Left cardiac atrium (tissue), 4 donors: ENCODE measurements at regions not wholly inside any gene's neighbourhood (a gene's known extent, or its start where the extent isn't known, plus 50 kb on each side); places are given as distances from the start of the nearest gene placed in this dataset.

ENCODE experiments used
- ATAC-seq, 2 donors: fragments of 200-7000 bp; cut with Tn5 transposase; one replicate each; pipeline ENCODE4 v1.9.1; 2020; ENCODE audit warnings: mild to moderate bottlenecking in 2 of 2, moderate library complexity in 2 of 2
- DNase-seq: peaks from one replicate; pipeline ENCODE4 v3.0.0-alpha.2; 2020
- intact Hi-C, 2 donors: fragments of 100-400 bp; cut with DNase I; formaldehyde crosslinking; loops; one replicate each; pipeline versions ENCODE4 v1.14.1 to v1.15.1; 2022 to 2023
- donor health status: DM: no; HTN: yes; CAD: no.
- donor health status: DM: no; HTN: yes; CAD: no; lungs with severe emphysema.
- donor health status: DM: yes; HTN: yes; CAD: no.
- donor health status: Dilated cardiomyopathy.

- no peak for DNase-seq
- intact Hi-C loops: no loop called here
- peak in 1 of 2 donors; percentile 82 for ATAC-seq
These were observed 383.3 kb upstream of the SLC30A5 start for GRCh38 chr5:68710514-68710913.

DNA sequence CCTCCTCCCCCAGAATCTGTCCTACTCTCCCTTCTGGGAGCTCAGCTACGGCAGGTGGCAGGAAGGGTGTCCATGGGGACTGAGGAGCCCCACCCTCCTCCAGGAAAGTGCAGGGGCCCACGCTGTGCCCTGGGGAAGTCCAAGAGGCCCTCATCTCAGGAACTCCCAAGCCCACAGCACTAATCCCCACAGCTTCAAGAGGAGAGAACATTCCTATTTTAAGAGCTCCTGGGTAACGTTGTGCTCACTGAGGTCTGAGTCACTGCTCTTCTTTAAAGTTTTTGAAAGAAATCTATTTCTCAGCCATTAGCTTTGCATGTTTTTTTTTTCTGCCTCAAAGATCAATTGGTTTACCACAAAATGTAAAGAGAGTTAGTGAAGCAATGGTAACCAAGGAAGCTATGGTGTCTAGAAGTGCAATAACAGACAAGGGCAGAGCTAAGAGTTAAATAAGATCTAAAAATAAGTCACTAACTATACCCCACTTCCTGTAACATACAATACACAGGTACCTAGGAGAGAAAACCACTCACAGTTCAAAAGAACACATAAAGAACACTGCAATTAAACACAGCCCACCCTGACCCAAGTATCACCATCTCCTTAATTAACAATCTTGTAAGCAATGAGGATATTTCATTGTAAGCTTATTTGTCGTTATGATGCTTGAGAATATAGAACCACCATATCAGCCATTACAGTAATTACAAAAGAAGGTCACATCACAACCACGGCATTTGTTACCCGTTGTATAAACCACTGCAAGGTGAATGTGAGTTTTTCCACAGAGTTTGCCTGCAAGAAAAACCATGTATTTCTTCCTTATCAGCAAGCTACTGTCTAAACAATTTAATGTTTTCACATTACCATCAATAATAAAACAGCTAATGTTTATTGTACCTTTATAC is 382.3 kb upstream of the SLC30A5 start:
- DNase-seq (no peak), ATAC-seq (peak; percentile 6 to 83)
- intact Hi-C loops: no loop called here

GRCh38 chr5:68714810-68715209 is 379.0 kb upstream of the SLC30A5 start:
- ATAC-seq (no peak), DNase-seq (no peak)
- intact Hi-C loops: no loop called here

GRCh38 chr5:68720884-68721610 is 372.8 kb upstream of the SLC30A5 start:
- ATAC-seq: no peak
- intact Hi-C loops: no loop called here
- DNase-seq: no peak

GRCh38 chr5:68722357-68722756 is 371.5 kb upstream of the SLC30A5 start:
- DNase-seq: no peak
- intact Hi-C loops: no loop called here
- no peak for ATAC-seq

DNA sequence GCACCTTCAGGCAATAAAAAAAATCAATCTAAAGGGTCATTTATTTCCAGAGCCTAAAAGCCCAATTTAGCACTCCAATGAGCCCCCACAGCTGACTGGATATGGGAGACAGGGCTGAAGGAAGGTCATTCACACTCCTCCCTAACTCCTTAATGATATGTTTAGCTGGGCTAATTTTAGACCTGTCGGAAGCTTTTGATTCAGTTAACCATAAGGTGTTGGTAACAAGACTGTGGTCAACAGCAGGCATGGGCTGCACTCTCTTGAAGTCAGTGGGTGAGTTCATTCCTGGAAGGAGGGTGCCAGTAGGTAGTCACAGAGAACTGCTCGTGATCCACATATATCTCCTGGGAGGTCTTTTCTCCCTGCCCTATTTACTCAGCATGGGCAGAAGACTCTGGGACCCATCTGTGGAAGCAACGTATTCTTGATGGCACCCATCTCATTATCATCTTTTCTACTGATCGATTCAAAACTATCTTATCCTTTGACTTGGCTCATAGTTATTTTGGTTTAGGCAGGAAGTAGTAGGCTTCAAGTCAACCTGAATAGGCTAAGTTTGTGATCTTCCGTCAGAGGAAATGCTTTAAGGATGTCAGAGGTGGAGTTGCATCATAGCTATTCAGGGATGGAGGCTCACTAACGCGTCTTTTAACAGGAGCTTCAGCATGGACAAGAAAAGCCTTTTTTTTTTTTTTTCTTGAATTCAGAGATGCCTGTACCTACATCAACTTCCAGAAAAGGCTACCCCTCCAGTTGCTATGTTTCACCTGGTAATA is 367.7 kb upstream of the SLC30A5 start:
- ATAC-seq: peak; percentile 61 to 74
- DNase-seq: no peak
- intact Hi-C loops: no loop called here

DNA sequence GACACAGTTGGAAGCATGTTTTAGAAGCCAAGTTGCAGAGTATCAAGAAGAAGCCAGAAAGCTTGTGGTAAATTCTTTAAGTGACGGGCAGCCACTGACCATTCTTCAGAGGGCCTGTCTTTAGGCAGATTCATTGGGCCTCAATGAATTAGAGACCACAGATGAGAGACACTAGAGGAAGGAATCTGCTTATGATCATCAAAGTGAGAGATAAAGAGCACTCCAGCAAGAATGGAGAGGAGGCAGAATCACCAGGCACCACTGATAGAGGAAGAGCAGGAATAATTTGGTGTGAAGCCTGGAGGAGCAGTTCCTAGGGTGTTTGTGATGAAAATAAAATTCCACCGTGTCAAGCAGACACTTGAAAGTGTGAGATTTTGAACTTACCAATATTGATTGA is 365.9 kb upstream of the SLC30A5 start:
- DNase-seq (no peak), ATAC-seq (no peak)
- intact Hi-C loops: no loop called here

DNA sequence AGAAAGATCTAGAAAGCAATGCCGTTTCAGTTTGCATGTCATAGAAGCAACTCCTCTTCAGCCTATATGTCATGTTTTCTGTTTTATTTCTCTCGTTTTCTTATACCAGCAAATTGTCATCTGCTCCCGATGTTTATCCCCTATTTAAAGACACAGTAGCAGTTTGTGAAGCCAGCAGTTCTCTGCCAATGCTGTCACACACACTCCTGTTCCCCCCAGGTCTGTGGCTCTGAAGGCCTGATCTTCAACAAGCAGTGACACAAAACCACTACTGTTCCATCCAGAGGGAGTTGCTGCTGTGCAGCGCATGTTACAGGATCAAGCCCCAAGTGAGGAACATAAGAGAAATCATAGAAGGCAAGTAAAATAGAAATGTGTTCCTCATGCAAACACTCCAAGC is 364.1 kb upstream of the SLC30A5 start:
- DNase-seq (no peak), ATAC-seq (no peak)
- intact Hi-C loops: loop anchor here in 1 of 2 donors (10.0 kb wide), 1 partner anchor 235 kb away; no protein-coding TSS in a partner anchor

DNA sequence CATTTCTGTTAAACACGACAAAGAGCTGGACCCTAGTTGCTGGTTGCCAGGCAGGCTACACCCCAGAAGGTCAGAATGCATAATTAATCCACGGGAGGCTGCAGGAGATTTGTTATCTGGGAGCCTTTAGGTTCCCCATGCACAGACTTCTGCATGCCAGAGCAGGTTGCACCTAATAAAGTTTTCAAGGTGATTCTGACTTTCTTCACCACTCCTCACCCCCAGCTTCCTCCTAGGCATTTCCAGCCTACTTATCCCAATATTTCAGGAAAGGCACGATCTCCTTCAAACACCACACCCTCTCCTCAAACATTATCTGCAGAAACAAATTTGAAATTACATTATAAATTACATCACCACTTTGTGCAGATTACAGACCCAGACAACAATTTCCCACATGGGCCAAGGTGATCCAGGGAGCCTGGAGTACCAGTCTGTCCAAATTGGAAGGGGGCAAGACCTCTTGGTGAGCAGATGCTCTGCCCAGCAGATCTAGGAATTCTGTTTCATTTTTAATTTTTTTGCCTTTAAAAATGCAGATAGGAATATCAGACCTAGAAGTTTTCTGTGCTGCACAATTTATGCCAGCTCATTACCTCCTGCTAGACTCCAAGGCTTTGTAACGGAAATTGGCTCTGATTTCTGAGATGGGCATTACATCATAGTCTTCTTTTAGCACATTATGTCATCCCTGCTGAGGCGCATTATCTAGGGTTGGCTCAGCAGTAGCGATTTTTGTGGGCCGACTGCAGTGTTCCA is 363.4 kb upstream of the SLC30A5 start:
- ATAC-seq (peak; percentile 95 to 96), DNase-seq (peak; percentile 36)
- intact Hi-C loops: loop anchor here in 1 of 2 donors (10.0 kb wide), 1 partner anchor 234 kb away; no protein-coding TSS in a partner anchor

DNA sequence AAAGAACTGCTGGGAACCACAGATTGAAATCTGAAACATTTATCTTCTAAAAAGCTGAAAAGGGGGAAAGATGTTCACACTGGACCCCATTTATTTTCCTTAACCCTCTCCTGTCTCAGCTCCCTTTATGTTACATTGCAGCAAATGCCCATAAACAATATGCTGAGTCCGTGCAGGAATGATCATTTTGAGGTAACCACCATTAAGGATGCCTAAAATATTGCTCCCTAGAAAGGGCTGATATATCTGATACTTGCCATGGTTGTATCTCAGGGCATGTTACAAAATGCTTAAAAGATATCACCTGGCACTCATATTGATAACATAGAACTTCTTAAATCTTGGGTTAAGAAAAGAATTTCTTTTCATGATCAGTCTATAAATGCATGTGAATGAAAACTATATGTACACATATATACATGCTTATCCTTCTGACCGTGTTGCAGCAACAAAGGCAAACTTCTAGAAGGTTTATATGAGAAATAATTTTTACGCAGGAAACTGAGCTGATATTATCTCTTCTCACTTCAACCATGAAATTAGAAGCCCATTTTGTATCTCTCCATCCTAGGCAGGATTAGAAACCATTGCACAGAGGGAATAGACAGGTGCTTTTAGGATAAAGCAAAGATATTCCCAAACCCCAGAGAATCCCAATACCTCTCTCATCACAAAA is 362.7 kb upstream of the SLC30A5 start:
- ATAC-seq (no peak), DNase-seq (no peak)
- intact Hi-C loops: loop anchor here in 1 of 2 donors (10.0 kb wide), 1 partner anchor 234 kb away; no protein-coding TSS in a partner anchor

DNA sequence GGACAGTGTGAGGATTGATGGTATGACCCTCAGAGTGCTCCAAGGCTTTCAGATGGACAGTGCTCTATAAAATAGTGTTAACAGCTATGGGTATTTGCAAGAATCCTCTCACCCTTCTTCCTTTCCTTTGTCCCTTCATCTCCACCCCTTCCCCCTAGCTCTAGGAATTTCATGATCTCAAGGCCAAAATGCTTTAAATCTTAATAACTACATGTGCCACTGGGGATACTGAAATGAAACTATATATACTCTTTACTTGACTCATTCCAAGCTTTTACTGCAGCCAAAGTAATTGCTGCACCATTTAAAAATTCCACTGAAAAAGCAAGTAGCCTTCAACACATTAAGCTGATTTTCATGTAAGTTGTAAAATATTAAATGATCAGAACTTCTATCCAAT is 361.6 kb upstream of the SLC30A5 start:
- intact Hi-C loops: loop anchor here in 1 of 2 donors (10.0 kb wide), 1 partner anchor 233 kb away; no protein-coding TSS in a partner anchor
- ATAC-seq (no peak), DNase-seq (no peak)

DNA sequence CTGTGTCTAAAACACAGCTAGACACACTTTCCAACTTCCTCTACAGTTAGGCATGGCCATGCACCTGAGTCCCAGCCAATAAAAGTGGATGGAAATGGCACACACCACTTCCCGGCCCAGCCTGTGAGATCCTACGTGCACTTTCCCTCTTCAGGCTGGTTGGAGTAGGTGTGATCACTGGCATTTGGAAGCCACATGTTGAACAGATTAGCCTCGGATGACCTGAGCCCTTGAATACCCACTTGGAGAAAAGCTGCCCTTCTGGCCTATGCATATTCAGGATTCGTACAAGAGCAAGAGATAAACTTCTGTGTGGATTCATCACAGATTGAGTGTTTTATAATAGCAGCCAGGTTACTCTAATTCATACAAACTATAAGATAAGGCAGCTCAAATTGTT is 359.0 kb upstream of the SLC30A5 start:
- peak in 1 of 2 donors; percentile 45 for ATAC-seq
- intact Hi-C loops: loop anchor here in 1 of 2 donors (10.0 kb wide), 1 partner anchor 230 kb away; no protein-coding TSS in a partner anchor
- DNase-seq: no peak

DNA sequence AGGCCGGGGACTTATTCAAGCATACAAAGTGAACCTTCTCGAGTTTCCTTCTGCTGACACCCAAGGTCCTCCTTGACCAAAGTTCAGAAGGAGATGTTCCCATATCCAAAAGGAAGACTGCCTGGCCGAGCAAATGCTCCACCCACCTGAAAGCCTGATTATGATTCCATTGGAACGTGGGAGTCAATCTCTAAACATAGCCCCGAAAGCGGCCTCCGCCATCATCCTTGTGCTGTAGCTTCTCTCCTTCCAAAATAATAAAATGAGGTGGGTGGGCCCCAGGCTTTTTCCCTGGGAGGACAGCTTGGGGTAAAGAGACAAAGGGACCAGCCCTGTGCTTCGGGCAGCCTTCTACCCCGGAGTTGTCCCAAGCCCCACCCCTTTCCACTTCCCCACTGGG is 355.6 kb upstream of the SLC30A5 start:
- ATAC-seq (no peak), DNase-seq (no peak)

GRCh38 chr5:68738841-68739240 is 355.0 kb upstream of the SLC30A5 start:
- intact Hi-C loops: loop anchor here in 1 of 2 donors (10.0 kb wide), 1 partner anchor 226 kb away; no protein-coding TSS in a partner anchor
- ATAC-seq: no peak
- no peak for DNase-seq

More for the DNA sequence above, 355.6 kb upstream of the SLC30A5 start:
- intact Hi-C loops: loop anchor here in 1 of 2 donors (10.0 kb wide), 1 partner anchor 227 kb away; no protein-coding TSS in a partner anchor

- no peak for ATAC-seq
- no peak for DNase-seq
- intact Hi-C loops: loop anchor here in 1 of 2 donors (10.0 kb wide), 1 partner anchor 225 kb away; no protein-coding TSS in a partner anchor
These were observed 354.1 kb upstream of the SLC30A5 start for GRCh38 chr5:68739752-68740151.

GRCh38 chr5:68740226-68740910 is 353.4 kb upstream of the SLC30A5 start:
- intact Hi-C loops: no loop called here
- DNase-seq (no peak), ATAC-seq (no peak)

DNA sequence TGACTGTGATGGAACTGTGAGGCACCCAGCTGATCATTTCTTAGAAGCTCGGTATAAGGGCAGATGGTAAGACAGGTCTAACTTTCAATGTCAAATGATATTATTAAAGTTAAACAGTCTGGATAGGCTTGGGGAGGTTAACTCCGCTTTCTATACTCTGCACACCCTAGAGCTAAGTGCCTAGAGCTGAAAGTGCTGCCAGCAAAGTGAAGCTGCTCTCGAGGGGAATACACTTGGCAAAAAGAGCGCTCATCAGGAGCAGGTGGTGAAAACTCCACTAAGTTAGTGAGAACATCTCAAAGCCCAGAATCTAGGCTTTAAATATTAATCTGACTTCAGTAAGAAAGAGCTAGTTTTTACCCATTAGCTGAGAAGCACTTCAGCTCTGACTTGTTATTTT is 349.6 kb upstream of the SLC30A5 start:
- intact Hi-C loops: no loop called here
- peak in 1 of 2 donors; percentile 43 for ATAC-seq

More for the DNA sequence above, 349.6 kb upstream of the SLC30A5 start:
- DNase-seq: no peak
